Loucy (cell line): ENCODE measurements at regions not wholly inside any gene's neighbourhood (a gene's known extent, or its start where the extent isn't known, plus 50 kb on each side); places are given as distances from the start of the nearest gene placed in this dataset.

Experiments
- H2AFZ ChIP-seq: fragments of 200-600 bp; sonication (generic); 2 replicates; pipeline ENCODE4 v1.6.0; 2016; ENCODE audit warnings: antibody characterized with exemption, mild to moderate bottlenecking, low read length, moderate library complexity
- H3F3A ChIP-seq: fragments of 200-600 bp; 2 replicates; pipeline ENCODE4 v1.6.0; 2016; ENCODE audit warnings: antibody characterized with exemption, low read depth, mild to moderate bottlenecking
- H3K27me3 ChIP-seq: fragments of 200-600 bp; sonication (generic); 2 replicates; pipeline ENCODE4 v1.6.1; 2014; ENCODE audit warnings: low read length, mild to moderate bottlenecking; ENCODE audit not compliant: insufficient read depth, poor library complexity, severe bottlenecking
- H3K36me3 ChIP-seq: fragments of 200-600 bp; sonication (generic); 2 replicates; pipeline ENCODE4 v1.6.1; 2016; ENCODE audit warnings: low read length; ENCODE audit not compliant: insufficient read depth
- H3K4me1 ChIP-seq: fragments of 200-600 bp; sonication (generic); 2 replicates; pipeline ENCODE4 v1.5.1; 2014; ENCODE audit warnings: low read length, mild to moderate bottlenecking; ENCODE audit not compliant: insufficient read depth, poor library complexity, severe bottlenecking
- H3K4me2 ChIP-seq: fragments of 200-600 bp; sonication (generic); 2 replicates; pipeline ENCODE4 v1.6.0; 2014; ENCODE audit warnings: antibody characterized with exemption, low read length, low read depth, mild to moderate bottlenecking; ENCODE audit not compliant: poor library complexity, severe bottlenecking
- H3K4me3 ChIP-seq: fragments of 200-600 bp; sonication (generic); 2 replicates; pipeline ENCODE4 v1.5.1; 2014; ENCODE audit warnings: low read length, mild to moderate bottlenecking, mixed read lengths; ENCODE audit not compliant: poor library complexity, severe bottlenecking
- H3K79me2 ChIP-seq: fragments of 200-600 bp; sonication (generic); 2 replicates; pipeline ENCODE4 v1.6.1; 2014; ENCODE audit warnings: low read length; ENCODE audit not compliant: insufficient read depth
- H3K9ac ChIP-seq: fragments of 200-600 bp; sonication (generic); 2 replicates; pipeline ENCODE4 v1.6.0; 2014; ENCODE audit warnings: mild to moderate bottlenecking, low read depth, low read length, moderate library complexity; ENCODE audit not compliant: poor library complexity, severe bottlenecking
- H3K9me2 ChIP-seq: fragments of 200-600 bp; sonication (generic); replicated peaks from 2 replicates; pipeline ENCODE4 v1.6.1; 2016; ENCODE audit warnings: low read depth, low read length, mixed read lengths
- H3K9me3 ChIP-seq: fragments of 200-600 bp; sonication (generic); 2 replicates; pipeline ENCODE4 v1.6.1; 2014; ENCODE audit warnings: mild to moderate bottlenecking, antibody characterized with exemption, low read length, low read depth; ENCODE audit not compliant: insufficient read depth
- H4K20me1 ChIP-seq: fragments of 200-600 bp; sonication (generic); 2 replicates; pipeline ENCODE4 v1.6.0; 2014; ENCODE audit warnings: antibody characterized with exemption, low read length, mild to moderate bottlenecking; ENCODE audit not compliant: insufficient read depth, poor library complexity, severe bottlenecking
- CTCF ChIP-seq: fragments of 200-600 bp; sonication (generic); conservative IDR thresholded peaks from 2 replicates; pipeline ENCODE4 v1.5.1; 2014; ENCODE audit warnings: mild to moderate bottlenecking, antibody characterized with exemption, low read length
- EZH2phosphoT487 ChIP-seq: fragments of 200-600 bp; IDR thresholded peaks from 2 replicates; pipeline ENCODE4 v1.6.1; 2018; ENCODE audit warnings: antibody characterized with exemption, mild to moderate bottlenecking, moderate library complexity, borderline replicate concordance

- H3K4me2 ChIP-seq = no peak overlapping the region
- H3K9ac ChIP-seq = no peak overlapping the region
- no peaks in the 10 kb centered on the region for H3K9me3 ChIP-seq
- H3K79me2 ChIP-seq = no peaks in the 10 kb centered on the region
- no peak for TF ChIP-seq CTCF
- TF ChIP-seq EZH2phosphoT487 = no peak
- H3K27me3 ChIP-seq = no peaks in the 10 kb centered on the region
- H3K4me1 ChIP-seq = no peaks in the 10 kb centered on the region
- no peak overlapping the region for H2AFZ ChIP-seq
- no peaks in the 10 kb centered on the region for H3K36me3 ChIP-seq
- no peaks in the 10 kb centered on the region for H4K20me1 ChIP-seq
- H3K4me3 ChIP-seq = no peak overlapping the region
- H3K9me2 ChIP-seq = no peaks in the 10 kb centered on the region
- H3F3A ChIP-seq = no peaks in the 10 kb centered on the region
Observed at GRCh38 chr7:124318721-124319450, 286.0 kb upstream of the TMEM229A start.

GRCh38 chr7:124310934-124311390, 278.1 kb upstream of the TMEM229A start:
- TF ChIP-seq CTCF (no peak), EZH2phosphoT487 (no peak)
- Histone ChIP-seq H3K27me3 (no peaks in the 10 kb centered on the region), H3K36me3 (no peaks in the 10 kb centered on the region), H3K4me2 (no peak overlapping the region), H3K79me2 (no peaks in the 10 kb centered on the region), H3K9me3 (no peaks in the 10 kb centered on the region), H3K9me2 (no peaks in the 10 kb centered on the region), H2AFZ (no peak overlapping the region), H3F3A (no peaks in the 10 kb centered on the region), H3K9ac (no peak overlapping the region), H3K4me3 (no peak overlapping the region), H3K4me1 (no peaks in the 10 kb centered on the region), H4K20me1 (no peaks in the 10 kb centered on the region)

GRCh38 chr7:124308384-124308783, 275.5 kb upstream of the TMEM229A start:
- no peaks in the 10 kb centered on the region for H3K79me2 ChIP-seq
- H3K4me2 ChIP-seq = no peak overlapping the region
- no peak for TF ChIP-seq EZH2phosphoT487
- no peak for TF ChIP-seq CTCF
- H3K4me1 ChIP-seq = no peaks in the 10 kb centered on the region
- no peaks in the 10 kb centered on the region for H4K20me1 ChIP-seq
- no peaks in the 10 kb centered on the region for H3K27me3 ChIP-seq
- no peak overlapping the region for H3K9ac ChIP-seq
- no peak overlapping the region for H3K4me3 ChIP-seq
- no peaks in the 10 kb centered on the region for H3K36me3 ChIP-seq
- no peaks in the 10 kb centered on the region for H3K9me3 ChIP-seq
- H2AFZ ChIP-seq = no peak overlapping the region
- no peaks in the 10 kb centered on the region for H3K9me2 ChIP-seq
- no peaks in the 10 kb centered on the region for H3F3A ChIP-seq
